K562 (cell line): ENCODE measurements at regions not wholly inside any gene's neighbourhood (a gene's known extent, or its start where the extent isn't known, plus 50 kb on each side); places are given as distances from the start of the nearest gene placed in this dataset.

Experiments
- CTCF ChIP-seq, 3 experiments: IDR thresholded peaks in 2 of 3; conservative IDR thresholded peaks in 1 of 3; 2 replicates each; pipeline ENCODE4 v1.5.1; 2011 to 2012; ENCODE audit warnings: low read length in 3 of 3, mild to moderate bottlenecking in 3 of 3, control low read depth in 2 of 3, improper control_type of control experiment in 1 of 3, inconsistent platforms in 1 of 3, low read depth in 1 of 3, mixed read lengths in 1 of 3, moderate library complexity in 1 of 3; ENCODE audit not compliant: insufficient read depth in 2 of 3
- GTF2F1 ChIP-seq: IDR thresholded peaks from 2 replicates; pipeline ENCODE4 v1.6.1; 2011; ENCODE audit warnings: low read depth, low read length, improper control_type of control experiment
- ILF3 ChIP-seq: fragments of 450-650 bp; IDR thresholded peaks from 2 replicates; pipeline ENCODE4 v1.6.1; 2018; ENCODE audit warnings: antibody characterized with exemption, mild to moderate bottlenecking, moderate library complexity, borderline replicate concordance
- LEF1 ChIP-seq: fragments of 450-650 bp; IDR thresholded peaks from 2 replicates; pipeline ENCODE4 v1.6.1; 2016; ENCODE audit warnings: mild to moderate bottlenecking
- NFYB ChIP-seq: IDR thresholded peaks from 2 replicates; pipeline ENCODE4 v1.6.1; 2011; ENCODE audit warnings: mild to moderate bottlenecking, moderate library complexity; ENCODE audit not compliant: insufficient read length; ENCODE audit errors: extremely low read depth
- NR4A1 ChIP-seq, 2 experiments: fragments of 250-450 bp in 1 of 2; fragments of 450-650 bp in 1 of 2; sonication (Bioruptor Pico) in 1 of 2; IDR thresholded peaks; 2 replicates each; pipeline versions ENCODE4 v1.4.0 to v1.6.1; 2016 to 2020; ENCODE audit warnings: mild to moderate bottlenecking in 2 of 2, missing compliant biosample characterization in 1 of 2, missing genetic modification characterization in 1 of 2, moderate library complexity in 1 of 2
- RCOR1 ChIP-seq, 2 experiments: IDR thresholded peaks; 2 replicates each; pipeline ENCODE4 v1.6.1; 2012; ENCODE audit warnings: low read depth in 2 of 2, low read length in 2 of 2, borderline replicate concordance in 1 of 2, improper control_type of control experiment in 1 of 2
- RFX5 ChIP-seq: IDR thresholded peaks from 2 replicates; pipeline ENCODE4 v1.6.1; 2011; ENCODE audit warnings: low read depth, mild to moderate bottlenecking, improper control_type of control experiment, low read length
- XRCC5 ChIP-seq: fragments of 200-400 bp; formaldehyde crosslinking; IDR thresholded peaks from 2 replicates; pipeline ENCODE4 v1.6.1; 2017; ENCODE audit warnings: low read depth, mild to moderate bottlenecking, low read length
- ZHX1 ChIP-seq: fragments of 150-350 bp; conservative IDR thresholded peaks from 2 replicates; pipeline ENCODE4 v1.6.1; 2014; ENCODE audit warnings: low read length
- ZNF140 ChIP-seq: fragments of 250-450 bp; sonication (Bioruptor Pico); IDR thresholded peaks from 2 replicates; pipeline ENCODE4 v1.8.0; 2021; ENCODE audit warnings: moderate library complexity, mild to moderate bottlenecking, inconsistent platforms
- ZNF24 ChIP-seq: fragments of 450-650 bp; IDR thresholded peaks from 2 replicates; pipeline ENCODE4 v1.6.1; 2016

GRCh38 chr5:174511714-174512253, 212.6 kb upstream of the MSX2 start:
- TF ChIP-seq RCOR1 (IDR thresholded peaks at IDR 0.05; ENCODE audit: borderline replicate concordance in 1 of 2, low read depth in 2 of 2, low read length in 2 of 2): no peak
- TF ChIP-seq GTF2F1: no peak
- no peak for TF ChIP-seq ZHX1
- TF ChIP-seq ILF3: no peak
- TF ChIP-seq RFX5: no peak
- TF ChIP-seq NR4A1 (CRISPR knock-in tag; IDR thresholded peaks at IDR 0.05): no peak
- TF ChIP-seq NR4A1 (tag; IDR thresholded peaks at IDR 0.05): no peak
- TF ChIP-seq ZNF24: no peak
- TF ChIP-seq NFYB: no peak
- no peak for TF ChIP-seq XRCC5
- TF ChIP-seq ZNF140 (CRISPR knock-in tag): no peak
- no peak for TF ChIP-seq CTCF (IDR thresholded peaks at IDR 0.05 in 2 of 3, conservative IDR thresholded peaks at IDR 0.05 in 1 of 3; ENCODE audit: insufficient read depth in 2 of 3, low read depth in 1 of 3, low read length in 3 of 3)
- no peak for TF ChIP-seq LEF1
